ENCODE measurements at regions not wholly inside any gene's neighbourhood (a gene's known extent, or its start where the extent isn't known, plus 50 kb on each side); places are given as distances from the start of the nearest gene placed in this dataset.

DNA sequence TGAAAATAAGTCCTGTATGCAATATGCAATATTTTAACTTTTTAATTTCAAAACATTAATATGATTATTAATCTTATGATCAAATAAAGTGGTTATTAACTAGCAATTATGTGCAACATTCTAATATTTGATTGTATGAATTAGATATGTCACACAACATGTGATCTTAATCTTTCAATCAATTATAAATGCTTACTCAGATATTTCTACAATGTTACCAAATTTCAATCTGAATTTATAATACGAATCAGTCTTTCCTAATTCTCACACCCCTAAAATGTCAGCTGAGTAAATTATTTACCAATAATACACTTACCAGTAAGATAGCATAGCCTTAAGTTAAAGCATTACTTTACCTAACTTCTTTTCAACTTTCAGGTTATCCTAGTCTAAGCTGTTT, 186.3 kb downstream of the CALCRL start:
- Histone ChIP-seq H3K4me3 (ENCODE audit: low read length in 3 of 3) (no peak overlapping the region), H3K4me1 (ENCODE audit: control insufficient read depth in 2 of 3, insufficient read depth in 2 of 3, low read depth in 1 of 3, low read length in 3 of 3) (no peaks in the 10 kb centered on the region), H3K9ac (ENCODE audit: low read length in 3 of 3) (no peak overlapping the region), H3K27ac (ENCODE audit: low read depth in 2 of 2, low read length in 2 of 2) (no peak overlapping the region), H3K9me3 (ENCODE audit: control insufficient read depth in 2 of 3, insufficient read depth in 1 of 3, low read length in 3 of 3) (no peaks in the 10 kb centered on the region), H3K36me3 (ENCODE audit: control insufficient read depth in 2 of 3, insufficient read depth in 3 of 3, low read length in 3 of 3) (no peaks in the 10 kb centered on the region), H3K27me3 (ENCODE audit: control insufficient read depth, insufficient read depth, low read length) (no peaks in the 10 kb centered on the region)
- DNase-seq, result no peak
- intact Hi-C loops (cut with DNase I), result no loop called here
- TF ChIP-seq, protein P1, sequence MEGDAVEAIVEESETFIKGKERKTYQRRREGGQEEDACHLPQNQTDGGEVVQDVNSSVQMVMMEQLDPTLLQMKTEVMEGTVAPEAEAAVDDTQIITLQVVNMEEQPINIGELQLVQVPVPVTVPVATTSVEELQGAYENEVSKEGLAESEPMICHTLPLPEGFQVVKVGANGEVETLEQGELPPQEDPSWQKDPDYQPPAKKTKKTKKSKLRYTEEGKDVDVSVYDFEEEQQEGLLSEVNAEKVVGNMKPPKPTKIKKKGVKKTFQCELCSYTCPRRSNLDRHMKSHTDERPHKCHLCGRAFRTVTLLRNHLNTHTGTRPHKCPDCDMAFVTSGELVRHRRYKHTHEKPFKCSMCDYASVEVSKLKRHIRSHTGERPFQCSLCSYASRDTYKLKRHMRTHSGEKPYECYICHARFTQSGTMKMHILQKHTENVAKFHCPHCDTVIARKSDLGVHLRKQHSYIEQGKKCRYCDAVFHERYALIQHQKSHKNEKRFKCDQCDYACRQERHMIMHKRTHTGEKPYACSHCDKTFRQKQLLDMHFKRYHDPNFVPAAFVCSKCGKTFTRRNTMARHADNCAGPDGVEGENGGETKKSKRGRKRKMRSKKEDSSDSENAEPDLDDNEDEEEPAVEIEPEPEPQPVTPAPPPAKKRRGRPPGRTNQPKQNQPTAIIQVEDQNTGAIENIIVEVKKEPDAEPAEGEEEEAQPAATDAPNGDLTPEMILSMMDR (IDR thresholded peaks at IDR 0.05; ENCODE audit: borderline replicate concordance, extremely low read depth, insufficient read depth), result no peak
- no peak for FAIRE-seq

DNA sequence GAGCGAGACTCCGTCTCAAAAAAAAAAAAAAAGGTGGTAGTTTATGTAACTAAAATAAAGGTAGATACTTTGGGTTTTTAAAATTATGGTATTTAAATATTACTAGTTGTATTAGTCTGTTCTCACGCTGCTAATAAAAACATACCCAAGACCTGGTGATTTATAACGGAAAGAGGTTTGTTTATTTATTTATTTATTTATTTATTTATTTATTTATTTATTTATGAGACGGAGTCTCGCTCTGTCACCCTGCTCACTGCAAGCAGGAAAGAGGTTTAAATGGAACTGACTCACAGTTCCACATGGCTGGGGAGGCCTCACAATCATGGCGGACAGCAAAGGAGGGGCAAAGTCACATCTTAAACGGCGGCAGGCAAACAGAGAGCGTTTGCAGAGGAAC, 196.0 kb downstream of the CALCRL start:
- Histone ChIP-seq H3K9ac (ENCODE audit: low read length in 3 of 3) (no peak overlapping the region), H3K36me3 (ENCODE audit: control insufficient read depth in 2 of 3, insufficient read depth in 3 of 3, low read length in 3 of 3) (no peaks in the 10 kb centered on the region), H3K4me1 (ENCODE audit: control insufficient read depth in 2 of 3, insufficient read depth in 2 of 3, low read depth in 1 of 3, low read length in 3 of 3) (no peaks in the 10 kb centered on the region), H3K27ac (ENCODE audit: low read depth in 2 of 2, low read length in 2 of 2) (no peak overlapping the region), H3K9me3 (ENCODE audit: control insufficient read depth in 2 of 3, insufficient read depth in 1 of 3, low read length in 3 of 3) (no peaks in the 10 kb centered on the region), H3K27me3 (ENCODE audit: control insufficient read depth, insufficient read depth, low read length) (no peaks in the 10 kb centered on the region), H3K4me3 (ENCODE audit: low read length in 3 of 3) (no peak overlapping the region)
- FAIRE-seq, result no peak
- TF ChIP-seq, protein P1 (IDR thresholded peaks at IDR 0.05; ENCODE audit: borderline replicate concordance, extremely low read depth, insufficient read depth), result no peak
- DNase-seq, result no peak
- intact Hi-C loops (cut with DNase I), result no loop called here

DNA sequence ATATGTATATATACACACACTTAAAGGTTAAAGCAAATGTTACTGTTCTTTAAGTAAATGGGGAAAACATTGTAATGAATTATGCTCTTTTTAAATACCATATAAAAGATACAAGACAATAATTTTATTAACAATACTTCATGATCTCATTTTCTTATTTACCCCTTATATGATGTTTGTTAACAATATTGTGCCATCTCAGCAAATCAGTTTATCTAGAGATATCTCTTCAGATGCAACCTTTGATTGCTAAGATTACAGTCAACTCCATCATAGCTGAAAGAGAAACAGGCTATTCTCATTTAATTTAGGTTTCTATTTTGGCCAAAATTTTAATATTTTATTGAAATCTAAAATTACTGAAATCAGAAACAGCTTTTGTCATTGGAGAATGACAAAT, 197.9 kb downstream of the CALCRL start:
- Histone ChIP-seq H3K27me3 (ENCODE audit: control insufficient read depth, insufficient read depth, low read length) (no peaks in the 10 kb centered on the region), H3K4me1 (ENCODE audit: control insufficient read depth in 2 of 3, insufficient read depth in 2 of 3, low read depth in 1 of 3, low read length in 3 of 3) (no peaks in the 10 kb centered on the region), H3K4me3 (ENCODE audit: low read length in 3 of 3) (no peak overlapping the region), H3K9ac (ENCODE audit: low read length in 3 of 3) (no peak overlapping the region), H3K9me3 (ENCODE audit: control insufficient read depth in 2 of 3, insufficient read depth in 1 of 3, low read length in 3 of 3) (no peaks in the 10 kb centered on the region), H3K36me3 (ENCODE audit: control insufficient read depth in 2 of 3, insufficient read depth in 3 of 3, low read length in 3 of 3) (no peaks in the 10 kb centered on the region), H3K27ac (ENCODE audit: low read depth in 2 of 2, low read length in 2 of 2) (no peak overlapping the region)
- no peak for FAIRE-seq
- intact Hi-C loops (cut with DNase I), result no loop called here
- DNase-seq, result no peak
- TF ChIP-seq, protein P1 (IDR thresholded peaks at IDR 0.05; ENCODE audit: borderline replicate concordance, extremely low read depth, insufficient read depth), result no peak

DNA sequence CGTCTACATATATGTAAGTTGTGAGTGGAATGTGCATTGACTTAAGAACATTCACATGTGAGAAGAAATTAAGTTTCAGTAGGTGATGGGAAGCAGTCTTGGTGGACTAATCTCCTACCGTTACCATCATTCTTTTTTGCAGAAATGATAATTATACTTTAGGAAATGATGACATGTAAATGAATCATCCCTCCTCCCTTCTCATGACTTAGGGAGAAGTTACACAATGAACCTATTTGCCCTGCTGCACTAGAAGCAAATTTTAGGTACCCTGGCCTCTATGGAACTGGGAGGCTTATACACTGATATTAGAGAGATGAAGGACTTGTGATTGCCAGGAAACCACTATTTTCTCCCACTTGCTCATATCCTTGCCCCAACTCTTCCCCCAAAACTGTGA, 214.2 kb downstream of the CALCRL start:
- DNase-seq (no peak), FAIRE-seq (no peak)
- H3K9me3 ChIP-seq (ENCODE audit: control insufficient read depth in 2 of 3, insufficient read depth in 1 of 3, low read length in 3 of 3), result no peaks in the 10 kb centered on the region
- intact Hi-C loops (cut with DNase I), result no loop called here
- no peaks in the 10 kb centered on the region for H3K4me1 ChIP-seq (ENCODE audit: control insufficient read depth in 2 of 3, insufficient read depth in 2 of 3, low read depth in 1 of 3, low read length in 3 of 3)
- no peaks in the 10 kb centered on the region for H3K36me3 ChIP-seq (ENCODE audit: control insufficient read depth in 2 of 3, insufficient read depth in 3 of 3, low read length in 3 of 3)
- TF ChIP-seq, protein P1 (IDR thresholded peaks at IDR 0.05; ENCODE audit: borderline replicate concordance, extremely low read depth, insufficient read depth), result no peak
- no peak overlapping the region for H3K27ac ChIP-seq (ENCODE audit: low read depth in 2 of 2, low read length in 2 of 2)
- H3K4me3 ChIP-seq (ENCODE audit: low read length in 3 of 3), result no peak overlapping the region
- no peak overlapping the region for H3K9ac ChIP-seq (ENCODE audit: low read length in 3 of 3)
- no peaks in the 10 kb centered on the region for H3K27me3 ChIP-seq (ENCODE audit: control insufficient read depth, insufficient read depth, low read length)

Measured in kidney (tissue), 13 donors.